ENCODE measurements at regions not wholly inside any gene's neighbourhood (a gene's known extent, or its start where the extent isn't known, plus 50 kb on each side); places are given as distances from the start of the nearest gene placed in this dataset.

DNA sequence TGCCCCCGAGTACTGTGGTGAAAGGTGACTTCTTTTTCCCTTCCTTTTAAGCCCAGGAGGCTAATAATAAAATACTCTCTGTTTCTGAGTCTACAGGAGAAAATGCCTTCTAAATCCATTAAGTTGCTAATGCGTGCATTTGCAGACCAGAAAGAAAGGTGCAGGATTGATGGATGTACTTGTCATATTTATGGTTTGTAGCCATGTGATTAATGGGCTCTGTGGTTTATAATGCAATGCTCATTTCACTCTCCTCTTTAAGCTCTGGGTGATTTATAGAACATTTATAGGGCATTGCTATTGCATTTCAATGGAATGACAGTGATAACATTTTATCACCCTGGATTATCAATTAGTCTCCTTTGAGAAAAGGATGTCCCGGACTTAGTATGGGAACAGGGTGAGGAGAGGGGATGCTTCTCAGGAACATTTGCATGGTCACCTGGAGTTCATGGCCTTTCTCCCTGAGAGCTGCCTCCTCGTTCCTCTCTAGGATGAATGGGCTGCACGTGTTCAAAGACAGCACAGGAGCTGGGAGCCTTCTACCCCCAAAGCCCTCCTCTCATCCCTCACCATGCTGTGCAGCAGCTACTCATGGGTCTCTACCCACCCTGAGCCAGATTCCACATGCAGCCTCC, 82.8 kb upstream of the HMGXB4 start:
- H2AFZ ChIP-seq (replicated peaks; ENCODE audit: low read length, poor library complexity), result no peak overlapping the region
- no peak overlapping the region for H2BK120ac ChIP-seq (ENCODE audit: low read depth, low read length)
- H2BK15ac ChIP-seq (ENCODE audit: low read depth, low read length), result no peak overlapping the region
- H2AK9ac ChIP-seq (replicated peaks; ENCODE audit: low read depth, low read length, poor library complexity), result no peak overlapping the region
- ChIA-PET CTCF (no interaction called here), POLR2A (ENCODE audit: unreplicated experiment) (no interaction called here)
- no peaks in the 10 kb centered on the region for H3K36me3 ChIP-seq (ENCODE audit: control insufficient read depth, insufficient read depth, low read length)
- H3K18ac ChIP-seq (ENCODE audit: low read depth, low read length), result no peak overlapping the region
- no TSS peak for BruUV-seq (replicated peaks)
- DNase-seq (no peak), ATAC-seq (ENCODE audit: low read depth) (no peak)
- H3K4me2 ChIP-seq (ENCODE audit: low read depth, low read length), result no peak overlapping the region
- H2BK5ac ChIP-seq (ENCODE audit: low read depth, low read length, poor library complexity, severe bottlenecking), result no peak overlapping the region
- in situ Hi-C loops (cut with MboI; ENCODE audit: low sequenced_read_pairs), result no loop called here
- H3K14ac ChIP-seq (replicated peaks; ENCODE audit: low read depth, low read length), result no peak overlapping the region
- no peaks in the 10 kb centered on the region for H4K20me1 ChIP-seq (ENCODE audit: insufficient read depth, low read length)
- H3K56ac ChIP-seq (ENCODE audit: extremely low read depth, insufficient read depth, low read length), result no peak overlapping the region
- WGBS, 2 experiments (ENCODE audit: extremely low coverage in 2 of 2, insufficient read length in 1 of 2), result no CpG with 5 or more reads among the region's 5 CpGs
- TF ChIP-seq BHLHE40 (IDR thresholded peaks at IDR 0.05; ENCODE audit: low read depth, low read length) (no peak), RFX5 (IDR thresholded peaks at IDR 0.05; ENCODE audit: low read depth, low read length) (no peak)
- TF ChIP-seq, protein P1, sequence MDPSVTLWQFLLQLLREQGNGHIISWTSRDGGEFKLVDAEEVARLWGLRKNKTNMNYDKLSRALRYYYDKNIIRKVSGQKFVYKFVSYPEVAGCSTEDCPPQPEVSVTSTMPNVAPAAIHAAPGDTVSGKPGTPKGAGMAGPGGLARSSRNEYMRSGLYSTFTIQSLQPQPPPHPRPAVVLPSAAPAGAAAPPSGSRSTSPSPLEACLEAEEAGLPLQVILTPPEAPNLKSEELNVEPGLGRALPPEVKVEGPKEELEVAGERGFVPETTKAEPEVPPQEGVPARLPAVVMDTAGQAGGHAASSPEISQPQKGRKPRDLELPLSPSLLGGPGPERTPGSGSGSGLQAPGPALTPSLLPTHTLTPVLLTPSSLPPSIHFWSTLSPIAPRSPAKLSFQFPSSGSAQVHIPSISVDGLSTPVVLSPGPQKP (IDR thresholded peaks at IDR 0.05; ENCODE audit: borderline replicate concordance, low read depth, low read length), result no peak
- no peak overlapping the region for H4K5ac ChIP-seq (ENCODE audit: low read depth, low read length)
- H3K4ac ChIP-seq (ENCODE audit: low read depth, low read length), result no peak overlapping the region
- H4K8ac ChIP-seq (ENCODE audit: low read depth in 2 of 2, low read length in 2 of 2), result no peak overlapping the region
- dilution Hi-C loops (cut with HindIII; ENCODE audit: low sequenced_read_pairs, unreplicated experiment), result no loop called here
- H3K4me3 ChIP-seq (ENCODE audit: insufficient read depth, low read depth, low read length), result no peak overlapping the region
- no peak overlapping the region for H3K23ac ChIP-seq (ENCODE audit: low read depth, low read length)
- no peaks in the 10 kb centered on the region for H3K9me1 ChIP-seq (ENCODE audit: insufficient read depth, low read length)
- no peak overlapping the region for H2BK20ac ChIP-seq (ENCODE audit: low read depth, low read length)
- H3K79me1 ChIP-seq (ENCODE audit: low read depth in 1 of 2, low read length in 2 of 2), result no peaks in the 10 kb centered on the region
- no peak overlapping the region for H3K9ac ChIP-seq (ENCODE audit: low read depth, low read length)
- no peak overlapping the region for H4K91ac ChIP-seq (ENCODE audit: insufficient read depth, low read depth, low read length)
- H3K4me1 ChIP-seq (ENCODE audit: control insufficient read depth, insufficient read depth, low read length), result no peaks in the 10 kb centered on the region
- intact Hi-C loops (cut with micrococcal nuclease), result no loop called here
- H3K9me3 ChIP-seq (ENCODE audit: control insufficient read depth, insufficient read depth, low read length), result no peaks in the 10 kb centered on the region
- no peak overlapping the region for H2AK5ac ChIP-seq (ENCODE audit: low read depth, low read length)
- H3K27ac ChIP-seq (ENCODE audit: insufficient read depth, low read length), result no peak overlapping the region
- no peaks in the 10 kb centered on the region for H3K27me3 ChIP-seq (ENCODE audit: control insufficient read depth, insufficient read depth, low read length)
